ENCODE measurements at regions not wholly inside any gene's neighbourhood (a gene's known extent, or its start where the extent isn't known, plus 50 kb on each side); places are given as distances from the start of the nearest gene placed in this dataset.
A peak's percentile ranks its signal among the peaks of the same experiment; 100 is the strongest.

DNA sequence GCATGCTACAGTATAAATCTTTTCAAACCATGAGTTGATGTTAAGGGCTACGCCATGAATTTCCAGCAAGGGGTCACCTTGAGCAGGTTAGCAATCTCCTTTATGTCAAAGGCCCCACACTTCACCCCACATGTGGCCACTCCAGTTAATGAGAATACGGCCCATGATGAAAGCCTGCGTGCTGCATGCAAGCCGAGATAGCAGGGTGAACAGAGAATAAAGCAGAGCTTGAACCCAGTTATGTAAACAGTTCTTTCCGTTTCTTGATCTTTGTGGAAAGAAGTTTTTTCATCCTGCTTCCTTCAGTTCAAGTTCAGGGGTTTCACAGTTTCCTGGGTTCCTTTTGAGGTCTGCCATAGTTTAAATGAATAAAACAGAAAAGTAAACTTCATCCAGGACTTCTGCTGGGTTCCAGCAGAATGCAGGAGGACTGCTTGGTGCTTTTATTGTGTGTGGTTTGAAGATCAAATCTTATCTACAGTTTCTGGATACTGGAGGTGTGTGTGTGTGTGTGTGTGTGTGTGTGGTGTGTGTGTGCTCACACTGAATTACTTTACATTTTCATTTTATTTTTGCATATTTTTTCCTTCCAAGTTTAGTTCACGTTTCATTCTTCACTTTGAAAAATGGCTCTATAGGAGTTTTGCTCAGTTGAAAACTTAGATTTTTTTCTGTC lies 87.1 kb downstream of the HMHB1 start:
- TF ChIP-seq SNAI2 (CRISPR knock-in tag; IDR thresholded peaks at IDR 0.05) (no peak), ZFP30 (CRISPR knock-in tag; IDR thresholded peaks at IDR 0.05) (no peak), BACH2 (CRISPR knock-in tag; IDR thresholded peaks at IDR 0.05; ENCODE audit: borderline replicate concordance) (no peak)
- TF ChIP-seq, protein P1, sequence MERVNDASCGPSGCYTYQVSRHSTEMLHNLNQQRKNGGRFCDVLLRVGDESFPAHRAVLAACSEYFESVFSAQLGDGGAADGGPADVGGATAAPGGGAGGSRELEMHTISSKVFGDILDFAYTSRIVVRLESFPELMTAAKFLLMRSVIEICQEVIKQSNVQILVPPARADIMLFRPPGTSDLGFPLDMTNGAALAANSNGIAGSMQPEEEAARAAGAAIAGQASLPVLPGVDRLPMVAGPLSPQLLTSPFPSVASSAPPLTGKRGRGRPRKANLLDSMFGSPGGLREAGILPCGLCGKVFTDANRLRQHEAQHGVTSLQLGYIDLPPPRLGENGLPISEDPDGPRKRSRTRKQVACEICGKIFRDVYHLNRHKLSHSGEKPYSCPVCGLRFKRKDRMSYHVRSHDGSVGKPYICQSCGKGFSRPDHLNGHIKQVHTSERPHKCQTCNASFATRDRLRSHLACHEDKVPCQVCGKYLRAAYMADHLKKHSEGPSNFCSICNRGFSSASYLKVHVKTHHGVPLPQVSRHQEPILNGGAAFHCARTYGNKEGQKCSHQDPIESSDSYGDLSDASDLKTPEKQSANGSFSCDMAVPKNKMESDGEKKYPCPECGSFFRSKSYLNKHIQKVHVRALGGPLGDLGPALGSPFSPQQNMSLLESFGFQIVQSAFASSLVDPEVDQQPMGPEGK (CRISPR knock-in tag; IDR thresholded peaks at IDR 0.05; ENCODE audit: borderline replicate concordance) = no peak
- no peak for ATAC-seq

DNA sequence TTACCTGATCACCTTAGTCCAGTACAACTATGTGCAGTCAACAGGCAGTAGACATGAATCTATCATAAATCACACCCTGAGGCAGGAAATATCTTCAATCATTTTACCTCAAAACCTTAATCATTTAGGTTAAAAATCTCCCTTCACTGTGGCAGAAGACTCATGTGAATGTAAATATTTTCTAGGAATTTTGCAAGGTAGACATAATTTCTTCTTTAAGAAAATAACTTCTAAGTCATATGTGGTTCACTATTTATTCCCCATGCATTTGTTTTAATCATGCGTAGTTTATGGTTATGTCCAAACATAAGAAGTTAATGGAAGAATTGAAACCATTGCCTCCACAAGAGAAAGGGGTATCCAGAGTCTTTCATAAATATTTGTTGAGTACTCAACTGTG lies 97.0 kb downstream of the HMHB1 start:
- TF ChIP-seq TCF4 (CRISPR knock-in tag; IDR thresholded peaks at IDR 0.05; ENCODE audit: borderline replicate concordance) (no peak), RARB (CRISPR knock-in tag; IDR thresholded peaks at IDR 0.05) (no peak), OSR1 (CRISPR knock-in tag; IDR thresholded peaks at IDR 0.05) (no peak)
- TF ChIP-seq, protein P2, sequence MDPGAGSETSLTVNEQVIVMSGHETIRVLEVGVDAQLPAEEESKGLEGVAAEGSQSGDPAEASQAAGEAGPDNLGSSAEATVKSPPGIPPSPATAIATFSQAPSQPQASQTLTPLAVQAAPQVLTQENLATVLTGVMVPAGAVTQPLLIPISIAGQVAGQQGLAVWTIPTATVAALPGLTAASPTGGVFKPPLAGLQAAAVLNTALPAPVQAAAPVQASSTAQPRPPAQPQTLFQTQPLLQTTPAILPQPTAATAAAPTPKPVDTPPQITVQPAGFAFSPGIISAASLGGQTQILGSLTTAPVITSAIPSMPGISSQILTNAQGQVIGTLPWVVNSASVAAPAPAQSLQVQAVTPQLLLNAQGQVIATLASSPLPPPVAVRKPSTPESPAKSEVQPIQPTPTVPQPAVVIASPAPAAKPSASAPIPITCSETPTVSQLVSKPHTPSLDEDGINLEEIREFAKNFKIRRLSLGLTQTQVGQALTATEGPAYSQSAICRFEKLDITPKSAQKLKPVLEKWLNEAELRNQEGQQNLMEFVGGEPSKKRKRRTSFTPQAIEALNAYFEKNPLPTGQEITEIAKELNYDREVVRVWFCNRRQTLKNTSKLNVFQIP (CRISPR knock-in tag; IDR thresholded peaks at IDR 0.05; ENCODE audit: borderline replicate concordance, low read depth) = no peak
- TF ChIP-seq, protein P3, sequence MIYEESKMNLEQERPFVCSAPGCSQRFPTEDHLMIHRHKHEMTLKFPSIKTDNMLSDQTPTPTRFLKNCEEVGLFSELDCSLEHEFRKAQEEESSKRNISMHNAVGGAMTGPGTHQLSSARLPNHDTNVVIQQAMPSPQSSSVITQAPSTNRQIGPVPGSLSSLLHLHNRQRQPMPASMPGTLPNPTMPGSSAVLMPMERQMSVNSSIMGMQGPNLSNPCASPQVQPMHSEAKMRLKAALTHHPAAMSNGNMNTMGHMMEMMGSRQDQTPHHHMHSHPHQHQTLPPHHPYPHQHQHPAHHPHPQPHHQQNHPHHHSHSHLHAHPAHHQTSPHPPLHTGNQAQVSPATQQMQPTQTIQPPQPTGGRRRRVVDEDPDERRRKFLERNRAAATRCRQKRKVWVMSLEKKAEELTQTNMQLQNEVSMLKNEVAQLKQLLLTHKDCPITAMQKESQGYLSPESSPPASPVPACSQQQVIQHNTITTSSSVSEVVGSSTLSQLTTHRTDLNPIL (CRISPR knock-in tag; IDR thresholded peaks at IDR 0.05; ENCODE audit: low read depth) = no peak
- no peak for ATAC-seq

DNA sequence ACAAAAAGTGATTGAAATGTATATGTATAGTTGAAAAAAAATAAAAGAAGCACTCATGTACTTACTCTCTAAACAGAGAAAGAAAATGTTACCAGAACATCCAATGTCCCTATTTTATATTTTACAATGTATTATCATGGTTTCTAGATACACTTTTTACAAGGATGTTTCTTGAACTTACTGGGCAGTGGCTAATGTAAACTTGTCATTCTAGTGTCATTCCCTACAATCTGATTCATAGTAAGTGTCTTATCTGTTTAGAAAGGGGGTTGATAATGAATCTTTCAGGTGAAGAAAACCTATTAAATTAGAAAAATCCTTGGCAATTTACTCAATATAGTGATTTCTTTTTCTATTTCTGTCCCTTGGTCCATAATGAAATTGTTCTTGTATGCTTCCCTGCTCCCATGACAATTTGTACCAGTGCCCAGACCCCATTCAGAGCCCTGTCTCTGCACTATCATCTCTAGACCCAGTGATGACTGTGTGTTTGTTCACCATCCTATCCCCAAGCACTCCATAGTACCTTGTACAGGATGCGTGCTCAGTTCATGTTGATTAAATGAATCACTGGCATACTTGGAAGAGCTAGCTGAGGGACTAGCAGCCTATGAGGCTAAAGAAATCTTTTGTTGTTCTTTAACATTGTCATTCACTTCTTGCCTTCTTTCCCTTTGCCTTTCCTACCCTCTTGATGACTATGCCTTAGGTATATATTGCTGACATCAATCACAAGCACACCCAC lies 101.2 kb downstream of the HMHB1 start:
- ATAC-seq = peak; percentile 93
- TF ChIP-seq SNAI2 (CRISPR knock-in tag; IDR thresholded peaks at IDR 0.05) = no peak
- TF ChIP-seq, protein P3 (CRISPR knock-in tag; IDR thresholded peaks at IDR 0.05; ENCODE audit: low read depth) = no peak
- TF ChIP-seq ARNTL (CRISPR knock-in tag; IDR thresholded peaks at IDR 0.05; ENCODE audit: borderline replicate concordance, low read depth) = no peak
- no peak for TF ChIP-seq TOX (CRISPR knock-in tag; IDR thresholded peaks at IDR 0.05; ENCODE audit: borderline replicate concordance)
- TF ChIP-seq OSR1 (CRISPR knock-in tag; IDR thresholded peaks at IDR 0.05) = no peak
- no peak for TF ChIP-seq BACH2 (CRISPR knock-in tag; IDR thresholded peaks at IDR 0.05; ENCODE audit: borderline replicate concordance)
- TF ChIP-seq, protein P4, sequence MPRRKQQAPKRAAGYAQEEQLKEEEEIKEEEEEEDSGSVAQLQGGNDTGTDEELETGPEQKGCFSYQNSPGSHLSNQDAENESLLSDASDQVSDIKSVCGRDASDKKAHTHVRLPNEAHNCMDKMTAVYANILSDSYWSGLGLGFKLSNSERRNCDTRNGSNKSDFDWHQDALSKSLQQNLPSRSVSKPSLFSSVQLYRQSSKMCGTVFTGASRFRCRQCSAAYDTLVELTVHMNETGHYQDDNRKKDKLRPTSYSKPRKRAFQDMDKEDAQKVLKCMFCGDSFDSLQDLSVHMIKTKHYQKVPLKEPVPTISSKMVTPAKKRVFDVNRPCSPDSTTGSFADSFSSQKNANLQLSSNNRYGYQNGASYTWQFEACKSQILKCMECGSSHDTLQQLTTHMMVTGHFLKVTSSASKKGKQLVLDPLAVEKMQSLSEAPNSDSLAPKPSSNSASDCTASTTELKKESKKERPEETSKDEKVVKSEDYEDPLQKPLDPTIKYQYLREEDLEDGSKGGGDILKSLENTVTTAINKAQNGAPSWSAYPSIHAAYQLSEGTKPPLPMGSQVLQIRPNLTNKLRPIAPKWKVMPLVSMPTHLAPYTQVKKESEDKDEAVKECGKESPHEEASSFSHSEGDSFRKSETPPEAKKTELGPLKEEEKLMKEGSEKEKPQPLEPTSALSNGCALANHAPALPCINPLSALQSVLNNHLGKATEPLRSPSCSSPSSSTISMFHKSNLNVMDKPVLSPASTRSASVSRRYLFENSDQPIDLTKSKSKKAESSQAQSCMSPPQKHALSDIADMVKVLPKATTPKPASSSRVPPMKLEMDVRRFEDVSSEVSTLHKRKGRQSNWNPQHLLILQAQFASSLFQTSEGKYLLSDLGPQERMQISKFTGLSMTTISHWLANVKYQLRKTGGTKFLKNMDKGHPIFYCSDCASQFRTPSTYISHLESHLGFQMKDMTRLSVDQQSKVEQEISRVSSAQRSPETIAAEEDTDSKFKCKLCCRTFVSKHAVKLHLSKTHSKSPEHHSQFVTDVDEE (CRISPR knock-in tag; IDR thresholded peaks at IDR 0.05) = no peak

DNA sequence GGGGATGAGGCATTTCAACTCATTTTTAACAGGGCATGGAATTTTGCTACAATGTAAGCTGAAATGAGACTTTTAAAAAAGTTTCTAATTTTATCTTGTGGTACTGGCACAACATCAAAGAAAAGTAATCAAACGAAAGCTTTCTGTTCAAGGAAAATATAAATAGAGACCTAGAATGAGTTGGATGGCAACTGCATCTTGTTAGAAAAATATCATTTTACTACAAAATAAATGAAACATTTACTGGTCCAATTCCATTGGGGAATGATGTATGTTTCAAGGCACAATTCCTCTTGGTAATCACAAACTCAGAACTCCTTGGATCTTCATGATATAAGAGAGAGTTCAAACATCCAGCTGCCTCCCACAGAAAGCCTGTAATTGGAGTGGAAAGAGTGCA lies 102.8 kb downstream of the HMHB1 start:
- ATAC-seq = no peak
- TF ChIP-seq ZC3H10 (CRISPR knock-in tag; IDR thresholded peaks at IDR 0.05) = no peak
- TF ChIP-seq TCF4 (CRISPR knock-in tag; IDR thresholded peaks at IDR 0.05; ENCODE audit: borderline replicate concordance) = no peak
- no peak for TF ChIP-seq OSR1 (CRISPR knock-in tag; IDR thresholded peaks at IDR 0.05)
- TF ChIP-seq ZFP30 (CRISPR knock-in tag; IDR thresholded peaks at IDR 0.05) = no peak
- no peak for TF ChIP-seq ZNF8 (CRISPR knock-in tag; IDR thresholded peaks at IDR 0.05)
- TF ChIP-seq ZFP3 (CRISPR knock-in tag; IDR thresholded peaks at IDR 0.05) = no peak
- no peak for TF ChIP-seq SNAI2 (CRISPR knock-in tag; IDR thresholded peaks at IDR 0.05)
- no peak for TF ChIP-seq RARB (CRISPR knock-in tag; IDR thresholded peaks at IDR 0.05)
- TF ChIP-seq, protein P5, sequence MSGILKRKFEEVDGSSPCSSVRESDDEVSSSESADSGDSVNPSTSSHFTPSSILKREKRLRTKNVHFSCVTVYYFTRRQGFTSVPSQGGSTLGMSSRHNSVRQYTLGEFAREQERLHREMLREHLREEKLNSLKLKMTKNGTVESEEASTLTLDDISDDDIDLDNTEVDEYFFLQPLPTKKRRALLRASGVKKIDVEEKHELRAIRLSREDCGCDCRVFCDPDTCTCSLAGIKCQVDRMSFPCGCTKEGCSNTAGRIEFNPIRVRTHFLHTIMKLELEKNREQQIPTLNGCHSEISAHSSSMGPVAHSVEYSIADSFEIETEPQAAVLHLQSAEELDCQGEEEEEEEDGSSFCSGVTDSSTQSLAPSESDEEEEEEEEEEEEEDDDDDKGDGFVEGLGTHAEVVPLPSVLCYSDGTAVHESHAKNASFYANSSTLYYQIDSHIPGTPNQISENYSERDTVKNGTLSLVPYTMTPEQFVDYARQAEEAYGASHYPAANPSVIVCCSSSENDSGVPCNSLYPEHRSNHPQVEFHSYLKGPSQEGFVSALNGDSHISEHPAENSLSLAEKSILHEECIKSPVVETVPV (CRISPR knock-in tag; IDR thresholded peaks at IDR 0.05) = no peak
- TF ChIP-seq ARNTL (CRISPR knock-in tag; IDR thresholded peaks at IDR 0.05; ENCODE audit: borderline replicate concordance, low read depth) = no peak
- TF ChIP-seq, protein P2 (CRISPR knock-in tag; IDR thresholded peaks at IDR 0.05; ENCODE audit: borderline replicate concordance, low read depth) = no peak
- no peak for TF ChIP-seq PPARA (CRISPR knock-in tag; IDR thresholded peaks at IDR 0.05; ENCODE audit: borderline replicate concordance)
- no peak for TF ChIP-seq ZNF70 (CRISPR knock-in tag; IDR thresholded peaks at IDR 0.05)
- TF ChIP-seq, protein P1 (CRISPR knock-in tag; IDR thresholded peaks at IDR 0.05; ENCODE audit: borderline replicate concordance) = no peak
